Islet precursor cell (in vitro differentiated cells): ENCODE measurements at regions not wholly inside any gene's neighbourhood (a gene's known extent, or its start where the extent isn't known, plus 50 kb on each side); places are given as distances from the start of the nearest gene placed in this dataset.
"Not testable (repeated sequence)": the region's sequence is repeated elsewhere in the genome, so short reads cannot be mapped to it uniquely, and the experiment has no call there.

ENCODE experiments used
- DNase-seq: peaks from one replicate; pipeline ENCODE4 v3.0.0-alpha.2; 2018

DNA sequence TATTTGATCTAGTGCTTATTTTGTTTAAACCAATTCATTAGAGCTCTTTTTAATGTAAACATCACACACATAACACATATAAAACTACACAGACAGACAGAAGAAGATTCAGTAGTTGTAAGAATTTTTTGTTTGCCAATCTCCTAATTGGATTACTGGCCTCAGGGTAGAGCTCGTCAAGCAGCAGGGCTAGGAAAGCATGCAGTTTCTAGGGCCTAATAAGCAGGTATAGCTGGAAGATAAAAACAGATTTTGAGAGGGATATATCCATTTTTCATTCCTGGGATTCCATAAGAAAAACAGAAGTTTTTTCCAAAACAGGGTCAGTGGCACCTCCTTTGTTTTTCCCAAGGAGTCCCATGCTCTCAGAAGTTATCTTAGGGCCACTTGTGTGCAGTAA is 265.2 kb upstream of the SGO1 start:
- DNase-seq: no peak

GRCh38 chr3:20450611-20451010 is 264.6 kb upstream of the SGO1 start:
- DNase-seq: no peak

GRCh38 chr3:20442846-20443245 is 256.8 kb upstream of the SGO1 start:
- DNase-seq: no peak

GRCh38 chr3:20427268-20427667 is 241.3 kb upstream of the SGO1 start:
- DNase-seq: not testable (repeated sequence)

GRCh38 chr3:20425138-20425537 is 239.1 kb upstream of the SGO1 start:
- no peak for DNase-seq

- no peak for DNase-seq
Measured at GRCh38 chr3:20424086-20424485, 238.1 kb upstream of the SGO1 start.

DNA sequence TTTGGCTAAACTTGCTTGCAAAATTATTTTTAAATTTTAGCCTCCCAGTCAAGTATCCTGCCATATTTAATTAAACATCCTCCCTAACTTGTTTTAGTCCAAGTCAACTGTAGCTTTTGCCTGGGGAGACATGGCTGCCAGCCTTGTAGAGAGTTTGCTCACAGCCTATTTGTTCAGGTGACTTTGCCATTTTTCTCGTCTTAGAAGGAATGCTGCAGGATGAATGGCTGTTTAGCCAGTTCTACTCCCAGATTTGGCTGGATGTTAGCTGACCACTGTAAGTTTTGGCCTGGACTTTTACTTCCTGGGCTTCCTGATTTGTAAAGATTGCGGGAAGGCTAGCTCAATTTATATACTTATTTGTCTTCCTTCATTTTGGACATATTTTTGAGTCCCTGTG is 236.4 kb upstream of the SGO1 start:
- DNase-seq: no peak

DNA sequence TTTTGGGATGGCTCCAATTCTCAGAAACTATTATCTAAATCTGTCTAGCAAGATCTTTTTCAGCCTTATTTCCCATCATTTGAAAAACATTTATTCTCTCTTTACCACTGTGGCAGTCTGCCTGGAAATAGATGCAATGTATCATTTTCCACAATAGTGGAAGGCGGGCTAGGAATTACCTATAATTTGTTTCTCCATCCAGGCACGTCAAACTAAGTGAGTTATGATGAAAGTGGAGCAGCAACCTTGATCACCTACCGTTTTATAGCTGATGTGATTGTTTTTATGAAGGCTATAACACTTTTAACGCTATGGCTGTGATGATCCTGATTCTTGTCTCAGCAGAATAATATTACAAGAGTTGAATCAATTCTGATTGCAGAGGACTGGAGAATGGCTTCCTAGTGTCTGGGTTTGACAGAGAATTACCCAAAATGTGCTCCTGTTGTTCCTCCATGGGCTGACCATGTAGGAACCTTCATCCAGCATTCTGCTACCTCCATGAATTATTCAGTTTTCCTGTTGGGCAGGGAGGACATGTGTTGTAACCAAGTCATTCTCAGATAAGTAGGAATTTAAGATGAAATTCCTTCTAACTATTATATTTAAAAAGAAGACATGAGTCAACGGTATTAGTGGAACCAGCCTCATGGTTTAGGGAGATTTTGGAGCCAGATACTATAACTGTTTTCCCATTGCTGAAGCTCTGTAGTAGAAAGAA is 231.5 kb upstream of the SGO1 start:
- DNase-seq: no peak

GRCh38 chr3:20406611-20407011 is 220.6 kb upstream of the SGO1 start:
- DNase-seq: no peak

GRCh38 chr3:20405744-20406143 is 219.7 kb upstream of the SGO1 start:
- DNase-seq: peak; percentile 65

GRCh38 chr3:20405231-20405630 is 219.2 kb upstream of the SGO1 start:
- DNase-seq: no peak

DNA sequence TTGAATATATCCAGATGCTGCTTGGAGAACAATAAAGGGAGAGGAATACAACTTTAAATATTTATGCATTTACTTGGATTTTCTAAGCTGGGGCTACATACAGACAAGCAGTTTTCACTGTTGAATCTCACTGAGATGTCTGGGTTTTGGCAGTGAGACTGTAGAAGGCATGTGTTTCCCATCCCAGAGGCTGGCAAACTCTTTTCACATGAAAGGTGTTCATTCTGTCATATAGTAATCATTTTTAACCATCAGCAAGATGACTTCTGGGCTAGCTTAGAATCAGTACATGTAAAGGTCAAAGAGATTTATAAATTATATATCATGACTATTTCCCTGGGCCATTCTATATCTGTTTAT is 218.7 kb upstream of the SGO1 start:
- DNase-seq: no peak

- DNase-seq: no peak
Measured at GRCh38 chr3:20403986-20404740, 218.2 kb upstream of the SGO1 start.

DNA sequence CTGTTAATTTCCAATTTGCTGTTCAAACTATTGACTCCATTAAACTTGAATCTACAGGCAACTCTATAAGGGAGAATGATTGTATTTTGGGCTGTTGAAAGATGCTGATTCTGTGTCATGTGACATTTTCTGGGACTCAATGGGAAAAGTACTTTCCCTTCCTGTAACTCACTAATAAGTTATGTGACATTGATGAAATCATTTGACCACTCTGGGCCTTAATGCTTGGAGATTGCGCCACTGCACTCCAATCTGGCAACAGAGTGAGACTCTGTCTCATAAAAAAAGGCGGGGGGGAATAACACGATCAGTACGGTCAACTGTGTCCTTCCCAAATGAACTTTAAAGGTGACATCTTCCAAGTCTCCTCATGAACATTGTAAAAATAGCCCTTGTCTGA is 215.2 kb upstream of the SGO1 start:
- no peak for DNase-seq

DNA sequence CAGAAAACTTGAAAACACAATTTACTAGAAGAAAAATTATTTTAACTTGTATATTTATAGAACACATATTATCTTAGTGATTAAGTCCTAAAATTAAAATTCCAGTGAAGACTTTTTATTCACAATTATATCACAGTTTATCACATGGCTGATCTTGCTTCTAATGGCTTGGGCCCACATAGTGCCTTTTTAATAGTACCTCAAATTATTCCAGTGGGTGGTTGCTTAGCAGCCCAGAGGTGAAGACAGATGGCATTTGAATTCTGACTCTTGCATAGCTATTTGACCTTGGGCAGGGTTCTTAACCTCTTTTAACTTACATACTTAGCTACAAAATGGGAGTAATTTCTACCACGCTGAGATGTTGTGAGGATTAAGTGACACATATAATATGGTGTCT is 214.7 kb upstream of the SGO1 start:
- DNase-seq: no peak

DNA sequence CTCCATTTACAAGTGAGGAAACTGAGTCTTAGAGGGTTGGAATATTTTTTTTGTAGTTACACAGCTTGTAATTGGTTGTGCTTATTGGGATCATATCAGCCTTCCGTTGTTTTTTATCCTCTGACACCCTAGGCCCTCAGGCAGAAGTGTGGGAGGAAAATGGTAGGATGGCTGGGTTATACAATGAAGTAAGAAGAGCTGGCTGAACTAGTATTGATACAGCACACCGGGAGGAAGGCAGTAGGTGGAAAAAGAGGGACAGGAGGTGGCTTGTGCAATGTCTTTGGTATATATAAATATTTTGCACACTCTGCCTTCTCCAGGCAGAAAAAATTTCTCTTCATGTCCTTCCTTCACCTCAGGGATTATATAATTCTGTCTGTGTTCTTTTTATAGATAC is 214.3 kb upstream of the SGO1 start:
- DNase-seq: no peak

DNA sequence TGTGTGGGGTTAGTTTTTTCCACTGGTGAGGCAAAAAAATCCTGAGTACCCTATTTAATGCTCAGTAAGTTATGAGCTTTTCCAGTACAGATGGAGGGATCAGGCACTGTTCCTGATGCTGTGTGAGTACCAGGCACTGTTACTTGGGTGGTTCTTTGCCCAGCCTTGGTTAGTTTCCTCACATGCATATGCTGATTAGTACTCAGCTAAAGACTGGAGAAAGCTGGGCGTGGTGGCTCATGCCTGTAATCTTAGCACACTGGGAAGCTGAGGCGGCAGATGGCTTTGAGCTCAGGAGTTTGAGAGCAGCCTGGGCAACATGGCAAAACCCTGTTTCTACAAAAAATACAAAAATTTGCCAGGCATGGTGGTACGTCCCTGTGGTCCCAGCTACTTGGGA is 210.3 kb upstream of the SGO1 start:
- DNase-seq: no peak

DNA sequence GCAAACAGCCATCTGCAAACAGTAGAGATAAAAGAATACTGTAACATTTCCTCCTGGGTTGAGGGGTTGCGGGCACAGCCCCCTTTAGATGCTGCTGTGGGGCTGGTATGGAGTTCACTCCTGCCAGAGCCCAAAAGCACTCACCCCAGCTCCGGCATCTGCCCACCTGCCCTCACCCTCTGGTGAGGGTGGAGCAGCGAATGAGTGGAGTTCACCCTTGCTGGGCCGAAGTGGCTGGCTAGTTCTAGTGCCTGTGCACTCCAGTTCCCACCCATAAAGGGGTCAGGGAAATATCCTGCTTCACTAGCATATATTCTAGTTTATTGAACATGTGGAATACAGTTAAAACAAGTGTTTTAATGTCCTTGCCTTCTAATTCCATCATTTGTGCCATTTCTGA is 209.7 kb upstream of the SGO1 start:
- DNase-seq: no peak

- no peak for DNase-seq
Measured at GRCh38 chr3:20394243-20394642, 208.2 kb upstream of the SGO1 start.

DNA sequence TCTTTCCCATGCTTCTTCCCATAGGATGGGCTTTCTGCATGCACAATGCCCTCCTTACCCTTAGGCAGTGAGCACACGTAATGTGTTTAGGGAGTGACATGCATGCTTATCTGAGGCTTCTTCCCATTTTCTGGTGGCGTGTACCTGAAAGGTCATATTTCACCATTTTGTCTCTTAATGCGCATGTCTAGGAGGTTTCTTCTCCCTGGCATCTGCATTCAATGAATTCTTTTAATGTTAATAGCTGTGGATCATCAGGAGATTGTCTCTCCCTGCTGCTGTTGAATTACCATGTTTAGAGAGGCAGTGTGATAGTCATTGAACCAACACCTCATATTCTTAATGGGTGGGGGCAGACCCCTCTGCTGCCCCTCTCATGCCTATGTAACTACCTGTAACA is 205.6 kb upstream of the SGO1 start:
- no peak for DNase-seq

DNA sequence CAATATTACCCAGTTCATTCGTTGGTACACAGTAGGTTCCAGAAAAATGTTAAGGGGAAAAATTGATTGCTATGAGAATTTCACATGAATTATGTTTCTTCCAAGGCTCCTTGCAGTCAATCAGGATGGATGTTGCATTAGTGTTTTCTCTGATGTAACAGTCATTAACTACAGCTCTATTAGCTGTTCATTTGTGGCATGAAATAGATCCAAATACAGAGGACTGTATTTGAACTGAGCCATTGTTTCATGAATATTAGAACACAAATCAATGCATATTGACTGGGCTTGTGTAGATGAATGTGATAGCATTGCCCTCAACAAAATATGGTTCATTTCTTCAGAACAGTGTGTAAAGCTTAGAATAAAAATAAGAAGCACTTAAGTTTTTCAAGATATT is 203.0 kb upstream of the SGO1 start:
- no peak for DNase-seq

DNA sequence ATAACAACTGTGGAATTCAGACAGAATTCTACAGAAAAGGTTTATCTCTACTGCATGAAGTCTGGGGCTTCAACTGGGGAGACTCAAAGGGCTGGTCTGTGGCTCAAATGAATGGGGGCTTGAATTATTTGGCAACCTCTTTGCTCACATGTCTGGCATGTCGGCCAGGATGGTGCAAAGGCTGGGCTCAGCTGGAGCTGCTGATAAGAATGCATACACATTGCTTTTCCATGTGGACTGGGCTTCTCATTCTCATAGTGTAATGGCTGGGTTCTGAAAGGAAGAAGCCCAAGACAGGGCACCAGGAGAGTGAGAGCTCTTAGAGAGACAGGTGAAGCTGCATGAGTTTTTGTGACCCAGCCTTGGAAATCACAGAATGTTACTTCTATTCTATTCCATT is 194.3 kb upstream of the SGO1 start:
- no peak for DNase-seq

GRCh38 chr3:20378315-20378714 is 192.3 kb upstream of the SGO1 start:
- DNase-seq: no peak

GRCh38 chr3:20376665-20377217 is 190.7 kb upstream of the SGO1 start:
- DNase-seq: no peak

- no peak for DNase-seq
Measured at GRCh38 chr3:20375302-20375701, 189.3 kb upstream of the SGO1 start.
